Uterus (tissue), 2 donors: ENCODE measurements at regions not wholly inside any gene's neighbourhood (a gene's known extent, or its start where the extent isn't known, plus 50 kb on each side); places are given as distances from the start of the nearest gene placed in this dataset.

Experiments used
- POLR2A ChIP-seq, 2 donors: fragments of 450-650 bp; IDR thresholded peaks; one replicate each; pipeline ENCODE4 v1.6.1; 2016; ENCODE audit warnings: antibody characterized with exemption in 2 of 2, mild to moderate bottlenecking in 1 of 2, moderate library complexity in 1 of 2
- TF ChIP-seq, protein P1 (sequence below), 4 experiments: fragments of 200-600 bp in 2 of 4; fragments of 450-650 bp in 2 of 4; sonication (generic) in 2 of 4; IDR thresholded peaks; one replicate each; pipeline ENCODE4 v1.5.1; 2016 to 2019; ENCODE audit warnings: antibody characterized with exemption in 4 of 4, mild to moderate bottlenecking in 2 of 4, moderate library complexity in 1 of 4

DNA sequence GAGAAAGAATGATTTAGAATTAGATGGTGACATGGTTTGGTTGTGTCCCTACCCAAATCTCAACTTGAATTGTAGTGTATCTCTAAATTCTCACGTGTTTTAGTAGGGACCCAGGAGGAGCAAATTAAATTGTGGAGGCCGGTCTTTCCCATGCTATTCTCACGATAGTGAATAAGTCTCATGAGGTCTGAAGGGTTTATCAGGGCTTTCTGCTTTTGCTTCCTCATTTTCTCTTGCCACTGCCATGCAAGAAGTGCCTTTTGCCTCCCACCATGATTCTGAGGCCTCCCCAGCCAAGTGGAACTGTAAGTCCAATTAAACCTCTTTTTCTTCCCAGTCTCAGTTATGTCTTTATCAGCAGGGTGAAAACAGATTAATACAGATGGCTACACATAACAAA is 167.4 kb upstream of the SVIL start:
- TF ChIP-seq, protein P1, sequence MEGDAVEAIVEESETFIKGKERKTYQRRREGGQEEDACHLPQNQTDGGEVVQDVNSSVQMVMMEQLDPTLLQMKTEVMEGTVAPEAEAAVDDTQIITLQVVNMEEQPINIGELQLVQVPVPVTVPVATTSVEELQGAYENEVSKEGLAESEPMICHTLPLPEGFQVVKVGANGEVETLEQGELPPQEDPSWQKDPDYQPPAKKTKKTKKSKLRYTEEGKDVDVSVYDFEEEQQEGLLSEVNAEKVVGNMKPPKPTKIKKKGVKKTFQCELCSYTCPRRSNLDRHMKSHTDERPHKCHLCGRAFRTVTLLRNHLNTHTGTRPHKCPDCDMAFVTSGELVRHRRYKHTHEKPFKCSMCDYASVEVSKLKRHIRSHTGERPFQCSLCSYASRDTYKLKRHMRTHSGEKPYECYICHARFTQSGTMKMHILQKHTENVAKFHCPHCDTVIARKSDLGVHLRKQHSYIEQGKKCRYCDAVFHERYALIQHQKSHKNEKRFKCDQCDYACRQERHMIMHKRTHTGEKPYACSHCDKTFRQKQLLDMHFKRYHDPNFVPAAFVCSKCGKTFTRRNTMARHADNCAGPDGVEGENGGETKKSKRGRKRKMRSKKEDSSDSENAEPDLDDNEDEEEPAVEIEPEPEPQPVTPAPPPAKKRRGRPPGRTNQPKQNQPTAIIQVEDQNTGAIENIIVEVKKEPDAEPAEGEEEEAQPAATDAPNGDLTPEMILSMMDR (IDR thresholded peaks at IDR 0.05): no peak
- TF ChIP-seq POLR2A (IDR thresholded peaks at IDR 0.05): no peak
